NCI-H2196 treated with DMSO at 0.1 percent for 48 hours (cell line): ENCODE measurements at regions not wholly inside any gene's neighbourhood (a gene's known extent, or its start where the extent isn't known, plus 50 kb on each side); places are given as distances from the start of the nearest gene placed in this dataset.

Experiments
- DNase-seq: peaks from one replicate; lab custom pipeline; 2025; ENCODE audit not compliant: unreplicated experiment; lab: John Stamatoyannopoulos, UW

- no peak for DNase-seq
These were observed 123.5 kb downstream of the MBD2 start for GRCh38 chr18:54100920-54101470.

GRCh38 chr18:54100466-54100865 is 124.0 kb downstream of the MBD2 start:
- no peak for DNase-seq

- no peak for DNase-seq
These were observed 130.0 kb downstream of the MBD2 start for GRCh38 chr18:54094474-54094873.

- no peak for DNase-seq
These were observed 133.6 kb downstream of the MBD2 start for GRCh38 chr18:54090856-54091255.

- DNase-seq = no peak
These were observed 134.6 kb downstream of the MBD2 start for GRCh38 chr18:54089749-54090459.

- no peak for DNase-seq
These were observed 137.6 kb downstream of the MBD2 start for GRCh38 chr18:54086863-54087262.

- no peak for DNase-seq
These were observed 138.2 kb downstream of the MBD2 start for GRCh38 chr18:54086046-54086802.

- no peak for DNase-seq
These were observed 143.6 kb downstream of the MBD2 start for GRCh38 chr18:54080858-54081257.

GRCh38 chr18:54076166-54076565 is 148.3 kb downstream of the MBD2 start:
- DNase-seq = no peak

GRCh38 chr18:54075689-54076088 is 148.8 kb downstream of the MBD2 start:
- no peak for DNase-seq

GRCh38 chr18:54069729-54070128 is 154.7 kb downstream of the MBD2 start:
- DNase-seq = no peak

GRCh38 chr18:54060343-54061005 is 164.0 kb downstream of the MBD2 start:
- no peak for DNase-seq

GRCh38 chr18:54052732-54053429 is 171.6 kb downstream of the MBD2 start:
- DNase-seq = no peak

GRCh38 chr18:54052259-54052658 is 172.2 kb downstream of the MBD2 start:
- no peak for DNase-seq

- DNase-seq = no peak
These were observed 180.8 kb downstream of the MBD2 start for GRCh38 chr18:54043484-54044251.

- DNase-seq = no peak
These were observed 188.5 kb downstream of the MBD2 start for GRCh38 chr18:54035927-54036326.

GRCh38 chr18:54033052-54033451 is 191.4 kb downstream of the MBD2 start:
- no peak for DNase-seq

GRCh38 chr18:54032412-54032811 is 192.1 kb downstream of the MBD2 start:
- no peak for DNase-seq

- no peak for DNase-seq
These were observed 193.2 kb downstream of the MBD2 start for GRCh38 chr18:54031243-54031642.

- no peak for DNase-seq
These were observed 194.0 kb downstream of the MBD2 start for GRCh38 chr18:54030434-54030833.
